Kasumi-1 (cell line): ENCODE measurements at regions not wholly inside any gene's neighbourhood (a gene's known extent, or its start where the extent isn't known, plus 50 kb on each side); places are given as distances from the start of the nearest gene placed in this dataset.
A peak's percentile ranks its signal among the peaks of the same experiment; 100 is the strongest.
"Not testable (repeated sequence)": the region's sequence is repeated elsewhere in the genome, so short reads cannot be mapped to it uniquely, and the experiment has no call there.

Experiments
- DNase-seq, 2 experiments: peaks; one replicate each; lab custom pipeline; 2025; lab: John Stamatoyannopoulos, UW

- peak; percentile 66 to 75 for DNase-seq
Measured at GRCh38 chrX:66110112-66110511, 53.9 kb upstream of the HEPH start.

- not testable (repeated sequence) for DNase-seq
Measured at GRCh38 chrX:66107860-66108259, 56.2 kb upstream of the HEPH start.

- not testable (repeated sequence) for DNase-seq
Measured at GRCh38 chrX:66102398-66102797, 61.6 kb upstream of the HEPH start.

- no peak for DNase-seq
Measured at GRCh38 chrX:66098162-66098561, 58.3 kb upstream of the VSIG4 start.

GRCh38 chrX:66096987-66097386 is 57.1 kb upstream of the VSIG4 start:
- not testable (repeated sequence) for DNase-seq

GRCh38 chrX:66090004-66090403 is 50.1 kb upstream of the VSIG4 start:
- not testable (repeated sequence) for DNase-seq
